SU-DHL-6 (cell line): ENCODE measurements at regions not wholly inside any gene's neighbourhood (a gene's known extent, or its start where the extent isn't known, plus 50 kb on each side); places are given as distances from the start of the nearest gene placed in this dataset.

Source experiments
- H2AFZ ChIP-seq: fragments of 200-600 bp; sonication (generic); 2 replicates; pipeline ENCODE4 v1.6.1; 2014; ENCODE audit warnings: low read depth, mild to moderate bottlenecking, moderate library complexity, mixed read lengths, antibody characterized with exemption, low read length; ENCODE audit not compliant: severe bottlenecking
- H3F3A ChIP-seq: fragments of 200-600 bp; shearing (Covaris generic); 2 replicates; pipeline ENCODE4 v1.6.0; 2016; ENCODE audit warnings: antibody characterized with exemption, mild to moderate bottlenecking; ENCODE audit not compliant: insufficient read depth
- H3K27ac ChIP-seq: fragments of 200-600 bp; sonication (generic); 2 replicates; pipeline ENCODE4 v1.5.1; 2016; ENCODE audit warnings: low read depth, mild to moderate bottlenecking, low read length, moderate library complexity, mixed read lengths
- H3K27me3 ChIP-seq: fragments of 200-600 bp; sonication (generic), shearing (Covaris generic); 2 replicates; pipeline ENCODE4 v1.6.0; 2014; ENCODE audit warnings: mild to moderate bottlenecking, low read length
- H3K36me3 ChIP-seq: fragments of 200-600 bp; sonication (generic); 2 replicates; pipeline ENCODE4 v1.6.1; 2014; ENCODE audit warnings: mild to moderate bottlenecking, low read length, mixed read lengths
- H3K4me2 ChIP-seq: fragments of 300-600, 200-600 bp; shearing (Covaris generic), sonication (generic); 2 replicates; pipeline ENCODE4 v1.6.0; 2014; ENCODE audit warnings: low read length, low read depth, mild to moderate bottlenecking; ENCODE audit not compliant: poor library complexity, severe bottlenecking
- H3K4me3 ChIP-seq: fragments of 200-600 bp; sonication (generic); 2 replicates; pipeline ENCODE4 v1.5.1; 2014; ENCODE audit warnings: antibody characterized with exemption, low read length, mild to moderate bottlenecking, mixed read lengths; ENCODE audit not compliant: insufficient read depth, poor library complexity, severe bottlenecking
- H3K79me2 ChIP-seq: fragments of 200-600 bp; sonication (generic); 2 replicates; pipeline ENCODE4 v1.6.1; 2014; ENCODE audit warnings: mild to moderate bottlenecking, low read length, moderate library complexity; ENCODE audit not compliant: insufficient read depth
- H3K9ac ChIP-seq: fragments of 200-600 bp; sonication (generic); 2 replicates; pipeline ENCODE4 v1.7.0; 2014; ENCODE audit warnings: mild to moderate bottlenecking, low read length
- H3K9me2 ChIP-seq: fragments of 200-600 bp; sonication (generic); replicated peaks from 2 replicates; pipeline ENCODE4 v1.6.1; 2014; ENCODE audit warnings: low read length; ENCODE audit not compliant: insufficient read depth
- H3K9me3 ChIP-seq: fragments of 200-600 bp; sonication (generic); 2 replicates; pipeline ENCODE4 v1.6.1; 2014; ENCODE audit warnings: low read length, mixed read lengths; ENCODE audit not compliant: insufficient read depth
- H4K20me1 ChIP-seq: fragments of 200-600 bp; sonication (generic); 2 replicates; pipeline ENCODE4 v1.6.1; 2014; ENCODE audit warnings: low read depth, mild to moderate bottlenecking, antibody characterized with exemption, low read length, moderate library complexity, mixed read lengths
- CTCF ChIP-seq: fragments of 200-600 bp; sonication (generic); IDR thresholded peaks from one replicate; pipeline ENCODE4 v1.5.1; 2017; ENCODE audit warnings: antibody characterized with exemption, mild to moderate bottlenecking, low read length, moderate library complexity; ENCODE audit not compliant: insufficient read depth, poor library complexity, severe bottlenecking
- EZH2phosphoT487 ChIP-seq: fragments of 200-600 bp; sonication (generic), shearing (Covaris generic); conservative IDR thresholded peaks from 2 replicates; pipeline ENCODE4 v1.6.1; 2018; ENCODE audit warnings: mild to moderate bottlenecking, antibody characterized with exemption, low read length, moderate library complexity, mixed read lengths

GRCh38 chr18:1483385-1483784 lies 578.7 kb downstream of the ADCYAP1 start:
- Histone ChIP-seq H3K27ac (no peak overlapping the region), H3K9ac (no peak overlapping the region), H3K9me3 (no peaks in the 10 kb centered on the region), H3K27me3 (no peaks in the 10 kb centered on the region), H2AFZ (no peak overlapping the region), H3K79me2 (no peaks in the 10 kb centered on the region), H3K9me2 (no peaks in the 10 kb centered on the region; the same call in 1 of the 2 replicates), H3F3A (no peaks in the 10 kb centered on the region), H3K4me2 (no peak overlapping the region), H3K4me3 (no peak overlapping the region), H3K36me3 (no peaks in the 10 kb centered on the region), H4K20me1 (no peaks in the 10 kb centered on the region)
- TF ChIP-seq CTCF (no peak), EZH2phosphoT487 (no peak)

- Histone ChIP-seq H3K27ac (no peak overlapping the region), H3K9me3 (no peaks in the 10 kb centered on the region), H4K20me1 (no peaks in the 10 kb centered on the region), H3K79me2 (no peaks in the 10 kb centered on the region), H3F3A (no peaks in the 10 kb centered on the region), H2AFZ (no peak overlapping the region), H3K9ac (no peak overlapping the region), H3K4me2 (no peak overlapping the region), H3K9me2 (no peaks in the 10 kb centered on the region; the same call in 1 of the 2 replicates), H3K4me3 (no peak overlapping the region), H3K36me3 (no peaks in the 10 kb centered on the region), H3K27me3 (no peaks in the 10 kb centered on the region)
- TF ChIP-seq EZH2phosphoT487 (no peak), CTCF (no peak)
Observed at GRCh38 chr18:1487457-1487856, 582.8 kb downstream of the ADCYAP1 start.

- no peaks in the 10 kb centered on the region for H3K27me3 ChIP-seq
- no peak overlapping the region for H3K4me3 ChIP-seq
- no peaks in the 10 kb centered on the region for H4K20me1 ChIP-seq
- TF ChIP-seq EZH2phosphoT487 (no peak), CTCF (no peak)
- no peaks in the 10 kb centered on the region for H3K9me3 ChIP-seq
- H3K27ac ChIP-seq = no peak overlapping the region
- H2AFZ ChIP-seq = no peak overlapping the region
- no peaks in the 10 kb centered on the region for H3K36me3 ChIP-seq
- no peaks in the 10 kb centered on the region for H3F3A ChIP-seq
- H3K4me2 ChIP-seq = no peak overlapping the region
- no peaks in the 10 kb centered on the region; the same call in 1 of the 2 replicates for H3K9me2 ChIP-seq
- no peak overlapping the region for H3K9ac ChIP-seq
- no peaks in the 10 kb centered on the region for H3K79me2 ChIP-seq
Observed at GRCh38 chr18:1488394-1488793, 583.7 kb downstream of the ADCYAP1 start.

GRCh38 chr18:1488957-1489356 lies 584.3 kb downstream of the ADCYAP1 start:
- H3K27me3 ChIP-seq = no peaks in the 10 kb centered on the region
- no peaks in the 10 kb centered on the region for H3K36me3 ChIP-seq
- H3K9ac ChIP-seq = no peak overlapping the region
- H3K9me2 ChIP-seq = no peaks in the 10 kb centered on the region; the same call in 1 of the 2 replicates
- TF ChIP-seq CTCF (no peak), EZH2phosphoT487 (no peak)
- H3K79me2 ChIP-seq = no peaks in the 10 kb centered on the region
- no peaks in the 10 kb centered on the region for H3F3A ChIP-seq
- no peak overlapping the region for H3K27ac ChIP-seq
- no peak overlapping the region for H2AFZ ChIP-seq
- no peaks in the 10 kb centered on the region for H3K9me3 ChIP-seq
- no peak overlapping the region for H3K4me2 ChIP-seq
- H4K20me1 ChIP-seq = no peaks in the 10 kb centered on the region
- no peak overlapping the region for H3K4me3 ChIP-seq
